Calu3 (cell line): ENCODE measurements at regions not wholly inside any gene's neighbourhood (a gene's known extent, or its start where the extent isn't known, plus 50 kb on each side); places are given as distances from the start of the nearest gene placed in this dataset.
A peak's percentile ranks its signal among the peaks of the same experiment; 100 is the strongest.

Source experiments
- BruUV-seq: library from RNA; stranded (reverse); fragments of 400-500 nt; replicated peaks from 2 replicates; lab custom pipeline; 2021; lab: Mats Ljungman, UMichigan
- CTCF ChIA-PET: fragments of 300-600 bp; sonication (Branson Sonifier 250); formaldehyde crosslinking; loops from one replicate; lab custom pipeline; 2022; ENCODE audit warnings: antibody characterized with exemption; lab: Charles Lee
- DNase-seq: peaks from one replicate; pipeline ENCODE4 v3.0.0; 2022
- H3K27ac Mint-ChIP-seq: one replicate; pipeline ENCODE4 v1.8.0; 2022; ENCODE audit warnings: mixed read lengths; ENCODE audit not compliant: unreplicated experiment
- H3K27me3 Mint-ChIP-seq: one replicate; pipeline ENCODE4 v1.8.0; 2022; ENCODE audit warnings: mixed read lengths; ENCODE audit not compliant: unreplicated experiment
- H3K36me3 Mint-ChIP-seq: one replicate; pipeline ENCODE4 v1.8.0; 2022; ENCODE audit warnings: mild to moderate bottlenecking, moderate library complexity, mixed read lengths; ENCODE audit not compliant: insufficient read depth, unreplicated experiment
- H3K4me1 Mint-ChIP-seq: one replicate; pipeline ENCODE4 v1.8.0; 2022; ENCODE audit warnings: mild to moderate bottlenecking, low read depth, mixed read lengths; ENCODE audit not compliant: unreplicated experiment
- H3K4me3 Mint-ChIP-seq: one replicate; pipeline ENCODE4 v1.8.0; 2022; ENCODE audit warnings: mild to moderate bottlenecking, low read depth, moderate library complexity, mixed read lengths; ENCODE audit not compliant: unreplicated experiment
- H3K9me3 Mint-ChIP-seq: one replicate; pipeline ENCODE4 v1.8.0; 2022; ENCODE audit warnings: low read depth, mixed read lengths; ENCODE audit not compliant: unreplicated experiment
- intact Hi-C: fragments of 100-400 bp; cut with micrococcal nuclease; formaldehyde crosslinking; loops from one replicate; pipeline ENCODE4 v1.10.0; 2022; ENCODE audit not compliant: unreplicated experiment
- TF ChIP-seq, protein P1 (sequence below): fragments of 200-600 bp; IDR thresholded peaks from one replicate; pipeline ENCODE4 v1.8.0; 2022; ENCODE audit warnings: antibody characterized with exemption; ENCODE audit not compliant: unreplicated experiment

- CTCF ChIA-PET: interaction anchor here (1.2 kb wide), 1 partner anchor 12 kb away, joined by 8 read pairs; no protein-coding TSS in a partner anchor
- no peak overlapping the region for H3K27ac Mint-ChIP-seq
- no peaks in the 10 kb centered on the region for H3K36me3 Mint-ChIP-seq
- no peaks in the 10 kb centered on the region for H3K4me1 Mint-ChIP-seq
- no peak overlapping the region for H3K4me3 Mint-ChIP-seq
- TF ChIP-seq, protein P1, sequence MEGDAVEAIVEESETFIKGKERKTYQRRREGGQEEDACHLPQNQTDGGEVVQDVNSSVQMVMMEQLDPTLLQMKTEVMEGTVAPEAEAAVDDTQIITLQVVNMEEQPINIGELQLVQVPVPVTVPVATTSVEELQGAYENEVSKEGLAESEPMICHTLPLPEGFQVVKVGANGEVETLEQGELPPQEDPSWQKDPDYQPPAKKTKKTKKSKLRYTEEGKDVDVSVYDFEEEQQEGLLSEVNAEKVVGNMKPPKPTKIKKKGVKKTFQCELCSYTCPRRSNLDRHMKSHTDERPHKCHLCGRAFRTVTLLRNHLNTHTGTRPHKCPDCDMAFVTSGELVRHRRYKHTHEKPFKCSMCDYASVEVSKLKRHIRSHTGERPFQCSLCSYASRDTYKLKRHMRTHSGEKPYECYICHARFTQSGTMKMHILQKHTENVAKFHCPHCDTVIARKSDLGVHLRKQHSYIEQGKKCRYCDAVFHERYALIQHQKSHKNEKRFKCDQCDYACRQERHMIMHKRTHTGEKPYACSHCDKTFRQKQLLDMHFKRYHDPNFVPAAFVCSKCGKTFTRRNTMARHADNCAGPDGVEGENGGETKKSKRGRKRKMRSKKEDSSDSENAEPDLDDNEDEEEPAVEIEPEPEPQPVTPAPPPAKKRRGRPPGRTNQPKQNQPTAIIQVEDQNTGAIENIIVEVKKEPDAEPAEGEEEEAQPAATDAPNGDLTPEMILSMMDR: no peak
- BruUV-seq: no TSS peak
- DNase-seq: no peak
- H3K9me3 Mint-ChIP-seq: no peaks in the 10 kb centered on the region
- H3K27me3 Mint-ChIP-seq: peaks cover 53% of the 10 kb centered on the region
- intact Hi-C loops: no loop called here
These were observed 160.6 kb downstream of the MAF start for GRCh38 chr16:79439901-79440300.

DNA sequence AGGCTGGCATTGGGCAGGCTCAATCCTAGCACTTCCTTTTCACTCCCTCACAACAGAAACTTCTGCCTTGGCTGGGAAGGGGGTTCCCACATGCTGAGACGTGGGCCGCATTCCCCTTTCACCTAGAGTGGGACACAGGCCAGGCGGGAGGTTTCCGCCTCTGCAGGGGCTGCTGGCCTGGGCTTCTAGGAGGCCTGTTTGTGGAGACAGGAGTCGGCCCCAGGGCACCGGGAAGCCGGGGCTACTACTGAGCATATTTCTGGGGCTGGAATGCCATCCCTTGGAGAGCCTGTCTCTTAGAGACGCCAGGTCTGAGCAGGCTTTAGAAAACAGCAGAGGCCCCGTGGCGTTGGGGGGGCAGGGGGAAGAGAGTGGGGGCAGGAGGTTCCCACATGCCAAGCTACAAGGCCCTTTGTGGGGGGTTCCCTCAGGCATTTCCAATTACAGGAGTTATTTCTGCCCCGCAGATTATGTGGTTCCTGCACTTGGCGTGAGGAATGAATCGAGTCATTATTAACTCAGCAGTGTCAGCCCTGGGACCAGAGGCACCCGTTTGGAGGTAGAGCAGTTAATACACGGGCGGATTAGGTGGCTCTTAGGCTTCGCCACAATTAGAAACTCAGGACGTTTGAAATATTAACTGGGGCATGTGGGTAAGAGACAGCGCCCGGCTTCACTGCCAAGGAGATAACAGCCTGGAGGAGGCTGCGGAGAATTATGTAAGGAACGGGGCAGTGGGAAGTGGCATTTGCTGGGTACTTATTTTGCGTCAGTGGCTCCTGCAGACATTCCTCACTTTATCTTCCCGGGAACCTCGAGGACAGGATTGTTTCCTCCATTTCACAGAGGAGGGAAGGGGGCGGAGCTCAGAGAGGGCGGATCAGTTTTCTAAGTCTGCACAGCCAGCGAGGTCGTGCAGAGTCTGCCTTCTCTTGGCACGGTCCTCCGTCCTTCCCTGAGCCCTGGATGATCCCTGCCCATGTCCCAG lies 162.5 kb downstream of the MAF start:
- H3K4me3 Mint-ChIP-seq: no peak overlapping the region

GRCh38 chr16:79436885-79437284 lies 163.7 kb downstream of the MAF start:
- no TSS peak for BruUV-seq
- Mint-ChIP-seq H3K9me3 (no peaks in the 10 kb centered on the region), H3K4me3 (no peak overlapping the region), H3K27me3 (peaks cover 46% of the 10 kb centered on the region), H3K27ac (no peak overlapping the region), H3K4me1 (no peaks in the 10 kb centered on the region), H3K36me3 (no peaks in the 10 kb centered on the region)
- CTCF ChIA-PET: no interaction called here
- intact Hi-C loops: no loop called here
- DNase-seq: no peak
- TF ChIP-seq, protein P1: no peak

More for the DNA sequence above, 162.5 kb downstream of the MAF start:
- DNase-seq: peak; percentile 8
- TF ChIP-seq, protein P1: no peak
- intact Hi-C loops: no loop called here
- CTCF ChIA-PET: no interaction called here
- no peaks in the 10 kb centered on the region for H3K36me3 Mint-ChIP-seq
- no peaks in the 10 kb centered on the region for H3K9me3 Mint-ChIP-seq
- no TSS peak for BruUV-seq
- H3K4me1 Mint-ChIP-seq: no peaks in the 10 kb centered on the region
- no peak overlapping the region for H3K27ac Mint-ChIP-seq
- peaks cover 53% of the 10 kb centered on the region for H3K27me3 Mint-ChIP-seq

DNA sequence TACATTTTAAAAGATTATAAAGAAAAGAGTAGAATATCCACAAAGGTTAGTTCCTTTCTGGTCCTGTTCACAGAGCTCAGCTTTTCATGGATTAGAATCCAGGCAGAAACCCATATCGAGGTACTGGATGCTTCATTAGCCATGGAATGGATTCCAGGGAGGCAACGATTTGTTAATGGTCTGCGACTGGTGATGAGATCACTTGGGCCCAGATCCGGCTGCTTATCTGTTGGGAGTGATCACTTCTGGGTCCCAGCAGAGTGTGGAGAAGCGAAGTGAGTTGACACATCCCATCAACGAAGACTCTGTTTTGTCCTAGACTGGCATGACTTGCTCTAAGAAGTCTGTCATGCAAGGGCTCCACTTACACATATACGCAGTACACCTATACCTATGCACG lies 165.8 kb downstream of the MAF start:
- TF ChIP-seq, protein P1: no peak
- no TSS peak for BruUV-seq
- Mint-ChIP-seq H3K27ac (no peak overlapping the region), H3K27me3 (peaks cover 53% of the 10 kb centered on the region), H3K36me3 (no peaks in the 10 kb centered on the region), H3K9me3 (no peaks in the 10 kb centered on the region), H3K4me1 (no peaks in the 10 kb centered on the region), H3K4me3 (no peak overlapping the region)
- CTCF ChIA-PET: interaction anchor here (0.6 kb wide), 1 partner anchor 23 kb away, joined by 5 read pairs; no protein-coding TSS in a partner anchor
- intact Hi-C loops: no loop called here
- DNase-seq: no peak
